GM21723 (cell line): ENCODE measurements at regions not wholly inside any gene's neighbourhood (a gene's known extent, or its start where the extent isn't known, plus 50 kb on each side); places are given as distances from the start of the nearest gene placed in this dataset.
A peak's percentile ranks its signal among the peaks of the same experiment; 100 is the strongest.

Experiments
- ATAC-seq: cut with Tn5 transposase; IDR thresholded peaks from one replicate; pipeline ENCODE4 v1.9.1; 2021; ENCODE audit warnings: mild to moderate bottlenecking, moderate library complexity; ENCODE audit not compliant: unreplicated experiment

GRCh38 chr3:180828723-180829408, 83.6 kb upstream of the FXR1 start:
- no peak for ATAC-seq

- ATAC-seq = no peak
Measured at GRCh38 chr3:180829409-180830405, 82.8 kb upstream of the FXR1 start.

GRCh38 chr3:180835501-180835900, 77.0 kb upstream of the FXR1 start:
- ATAC-seq = no peak

- no peak for ATAC-seq
Measured at GRCh38 chr3:180836766-180837165, 75.7 kb upstream of the FXR1 start.

GRCh38 chr3:180854887-180855286, 57.6 kb upstream of the FXR1 start:
- no peak for ATAC-seq

- peak; percentile 88 for ATAC-seq
Measured at GRCh38 chr3:180855364-180855763, 57.1 kb upstream of the FXR1 start.

- no peak for ATAC-seq
Measured at GRCh38 chr3:180855956-180856355, 56.5 kb upstream of the FXR1 start.

- ATAC-seq = no peak
Measured at GRCh38 chr3:180860180-180860858, 52.2 kb upstream of the FXR1 start.
